ENCODE measurements at regions not wholly inside any gene's neighbourhood (a gene's known extent, or its start where the extent isn't known, plus 50 kb on each side); places are given as distances from the start of the nearest gene placed in this dataset.

DNA sequence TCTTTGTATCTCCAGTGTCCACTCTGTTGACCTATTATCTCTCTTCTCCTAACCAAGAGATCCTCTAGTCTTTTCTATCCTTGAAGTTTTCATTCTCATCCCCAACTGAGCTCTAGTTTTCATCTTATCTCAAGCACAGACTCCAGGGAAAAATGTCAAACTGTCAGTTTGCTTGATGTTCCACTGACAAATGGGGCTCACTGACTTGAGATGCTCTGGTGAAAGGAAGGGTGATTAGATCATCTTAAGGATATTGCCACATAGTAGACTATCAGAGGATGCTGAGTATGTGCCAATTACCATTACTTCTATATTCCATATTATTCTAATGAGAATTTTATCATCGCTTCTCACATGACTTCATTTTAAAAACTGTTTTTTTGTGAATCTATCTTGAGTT is 2008.2 kb downstream of the ARAP2 start:
- H3K4me1 Mint-ChIP-seq, result no peaks in the 10 kb centered on the region
- peaks cover 16 to 25% of the 10 kb centered on the region in 2 donors for H3K9me3 Mint-ChIP-seq
- intact Hi-C loops (cut with micrococcal nuclease), result no loop called here
- peaks cover 5% of the 10 kb centered on the region for H3K36me3 Mint-ChIP-seq
- Histone ChIP-seq H3K4me1 (ENCODE audit: control insufficient read depth, insufficient read depth, low read length) (no peaks in the 10 kb centered on the region), H3K27me3 (ENCODE audit: control insufficient read depth, insufficient read depth, low read length) (no peaks in the 10 kb centered on the region), H3K4me3 (ENCODE audit: low read length) (no peak overlapping the region), H3K27ac (ENCODE audit: low read length) (no peak overlapping the region), H3K36me3 (ENCODE audit: control insufficient read depth, insufficient read depth, low read length) (no peaks in the 10 kb centered on the region), H3K9me3 (ENCODE audit: control insufficient read depth, insufficient read depth, low read length) (no peaks in the 10 kb centered on the region)
- no peaks in the 10 kb centered on the region for H3K27me3 Mint-ChIP-seq (ENCODE audit: low read depth in 2 of 2)
- TF ChIP-seq CTCF (IDR thresholded peaks at IDR 0.05), result no peak
- DNase-seq (no peak), ATAC-seq (no peak)
- WGBS (ENCODE audit: insufficient coverage), result no CpG with 5 or more reads among the region's 1 CpG
- H3K4me3 Mint-ChIP-seq, result no peak overlapping the region
- H3K27ac Mint-ChIP-seq, result no peak overlapping the region

DNA sequence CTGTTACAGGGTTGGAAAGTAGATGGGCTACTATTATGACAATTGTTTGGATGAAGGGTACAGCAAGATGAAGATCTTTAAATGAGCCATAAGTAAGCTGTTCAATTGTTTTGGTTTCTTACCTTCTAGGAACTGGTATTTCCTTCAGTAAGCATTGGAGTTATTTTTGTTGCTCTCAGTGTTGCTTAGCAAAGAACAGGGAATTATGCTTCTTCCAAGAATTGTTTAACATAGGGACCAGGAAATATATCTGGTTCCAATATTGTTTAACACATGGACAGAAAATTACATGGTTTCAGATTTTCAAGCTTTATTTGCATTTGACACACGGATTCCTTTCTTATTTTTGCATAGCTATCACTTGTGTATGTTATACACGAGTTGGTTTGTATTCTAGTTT is 1999.0 kb downstream of the ARAP2 start:
- Mint-ChIP-seq H3K4me1 (no peaks in the 10 kb centered on the region), H3K27ac (no peak overlapping the region), H3K36me3 (no peaks in the 10 kb centered on the region), H3K9me3 (peaks cover 9 to 20% of the 10 kb centered on the region in 2 donors), H3K27me3 (ENCODE audit: low read depth in 2 of 2) (no peaks in the 10 kb centered on the region), H3K4me3 (no peak overlapping the region)
- Histone ChIP-seq H3K27ac (ENCODE audit: low read length) (no peak overlapping the region), H3K27me3 (ENCODE audit: control insufficient read depth, insufficient read depth, low read length) (no peaks in the 10 kb centered on the region), H3K9me3 (ENCODE audit: control insufficient read depth, insufficient read depth, low read length) (peaks cover 4% of the 10 kb centered on the region), H3K4me1 (ENCODE audit: control insufficient read depth, insufficient read depth, low read length) (no peaks in the 10 kb centered on the region), H3K4me3 (ENCODE audit: low read length) (no peak overlapping the region), H3K36me3 (ENCODE audit: control insufficient read depth, insufficient read depth, low read length) (no peaks in the 10 kb centered on the region)
- TF ChIP-seq CTCF (IDR thresholded peaks at IDR 0.05), result no peak
- DNase-seq (no peak), ATAC-seq (no peak)
- intact Hi-C loops (cut with micrococcal nuclease), result no loop called here
- no CpG with 5 or more reads among the region's 2 CpGs for WGBS (ENCODE audit: insufficient coverage)

GRCh38 chr4:34250562-34250961 is 1993.8 kb downstream of the ARAP2 start:
- H3K27ac ChIP-seq (ENCODE audit: low read length), result no peak overlapping the region
- H3K27me3 Mint-ChIP-seq (ENCODE audit: low read depth in 2 of 2), result no peaks in the 10 kb centered on the region
- peaks cover 4% of the 10 kb centered on the region for H3K9me3 ChIP-seq (ENCODE audit: control insufficient read depth, insufficient read depth, low read length)
- no peak for ATAC-seq
- peaks cover 5 to 11% of the 10 kb centered on the region in 2 donors for H3K9me3 Mint-ChIP-seq
- 81% methylated on average over 1 of the region's 1 CpG for WGBS (ENCODE audit: insufficient coverage)
- no peak for DNase-seq
- no peaks in the 10 kb centered on the region for H3K36me3 ChIP-seq (ENCODE audit: control insufficient read depth, insufficient read depth, low read length)
- H3K4me1 Mint-ChIP-seq, result no peaks in the 10 kb centered on the region
- peaks cover 8% of the 10 kb centered on the region for H3K36me3 Mint-ChIP-seq
- intact Hi-C loops (cut with micrococcal nuclease), result no loop called here
- no peak overlapping the region for H3K4me3 ChIP-seq (ENCODE audit: low read length)
- H3K4me1 ChIP-seq (ENCODE audit: control insufficient read depth, insufficient read depth, low read length), result no peaks in the 10 kb centered on the region
- no peaks in the 10 kb centered on the region for H3K27me3 ChIP-seq (ENCODE audit: control insufficient read depth, insufficient read depth, low read length)
- H3K27ac Mint-ChIP-seq, result no peak overlapping the region
- TF ChIP-seq CTCF (IDR thresholded peaks at IDR 0.05), result no peak
- H3K4me3 Mint-ChIP-seq, result no peak overlapping the region

- Mint-ChIP-seq H3K4me1 (no peaks in the 10 kb centered on the region), H3K9me3 (peaks cover 10 to 11% of the 10 kb centered on the region in 2 donors), H3K4me3 (no peak overlapping the region), H3K27ac (no peak overlapping the region), H3K27me3 (ENCODE audit: low read depth in 2 of 2) (no peaks in the 10 kb centered on the region), H3K36me3 (peaks cover 8% of the 10 kb centered on the region)
- Histone ChIP-seq H3K9me3 (ENCODE audit: control insufficient read depth, insufficient read depth, low read length) (peaks cover 4% of the 10 kb centered on the region), H3K27me3 (ENCODE audit: control insufficient read depth, insufficient read depth, low read length) (no peaks in the 10 kb centered on the region), H3K27ac (ENCODE audit: low read length) (no peak overlapping the region), H3K4me3 (ENCODE audit: low read length) (no peak overlapping the region), H3K4me1 (ENCODE audit: control insufficient read depth, insufficient read depth, low read length) (no peaks in the 10 kb centered on the region), H3K36me3 (ENCODE audit: control insufficient read depth, insufficient read depth, low read length) (no peaks in the 10 kb centered on the region)
- DNase-seq (no peak), ATAC-seq (no peak)
- no peak for TF ChIP-seq CTCF (IDR thresholded peaks at IDR 0.05)
- intact Hi-C loops (cut with micrococcal nuclease), result no loop called here
Measured at GRCh38 chr4:34253239-34253638, 1991.1 kb downstream of the ARAP2 start.

Measured in natural killer cell (primary cell).